NCI-H748 (cell line): ENCODE measurements at regions not wholly inside any gene's neighbourhood (a gene's known extent, or its start where the extent isn't known, plus 50 kb on each side); places are given as distances from the start of the nearest gene placed in this dataset.
"Not testable (repeated sequence)": the region's sequence is repeated elsewhere in the genome, so short reads cannot be mapped to it uniquely, and the experiment has no call there.

Experiments
- DNase-seq: peaks from one replicate; lab custom pipeline; 2025; ENCODE audit not compliant: unreplicated experiment; lab: John Stamatoyannopoulos, UW

GRCh38 chr2:207321514-207321913, 155.8 kb upstream of the KLF7 start:
- no peak for DNase-seq

- no peak for DNase-seq
Observed at GRCh38 chr2:207324001-207324400, 158.3 kb upstream of the KLF7 start.

GRCh38 chr2:207327513-207327912, 161.8 kb upstream of the KLF7 start:
- DNase-seq: no peak

GRCh38 chr2:207328944-207329386, 163.2 kb upstream of the KLF7 start:
- DNase-seq: no peak

- DNase-seq: no peak
Observed at GRCh38 chr2:207330912-207331311, 165.2 kb upstream of the KLF7 start.

- DNase-seq: no peak
Observed at GRCh38 chr2:207331674-207332073, 165.9 kb upstream of the KLF7 start.

- no peak for DNase-seq
Observed at GRCh38 chr2:207332480-207333212, 166.9 kb upstream of the KLF7 start.

- DNase-seq: no peak
Observed at GRCh38 chr2:207333599-207334300, 168.0 kb upstream of the KLF7 start.

GRCh38 chr2:207334301-207334623, 168.5 kb upstream of the KLF7 start:
- no peak for DNase-seq

GRCh38 chr2:207334624-207335371, 169.1 kb upstream of the KLF7 start:
- DNase-seq: peak; percentile 43

GRCh38 chr2:207337234-207338219, 171.8 kb upstream of the KLF7 start:
- DNase-seq: no peak

- no peak for DNase-seq
Observed at GRCh38 chr2:207338220-207338607, 172.5 kb upstream of the KLF7 start.

- no peak for DNase-seq
Observed at GRCh38 chr2:207338610-207339009, 172.9 kb upstream of the KLF7 start.

GRCh38 chr2:207341112-207341750, 175.5 kb upstream of the KLF7 start:
- no peak for DNase-seq

GRCh38 chr2:207341804-207342203, 176.1 kb upstream of the KLF7 start:
- peak; percentile 20 for DNase-seq

- DNase-seq: not testable (repeated sequence)
Observed at GRCh38 chr2:207344596-207345394, 179.0 kb upstream of the KLF7 start.

GRCh38 chr2:207351171-207351570, 178.6 kb upstream of the CREB1 start:
- no peak for DNase-seq

- DNase-seq: peak; percentile 34
Observed at GRCh38 chr2:207352978-207353671, 176.6 kb upstream of the CREB1 start.

GRCh38 chr2:207353836-207354235, 175.9 kb upstream of the CREB1 start:
- no peak for DNase-seq
